ENCODE measurements at regions not wholly inside any gene's neighbourhood (a gene's known extent, or its start where the extent isn't known, plus 50 kb on each side); places are given as distances from the start of the nearest gene placed in this dataset.

GRCh38 chr22:49260681-49261580, 566.7 kb downstream of the BRD1 start:
- no peak for DNase-seq
- Mint-ChIP-seq H3K36me3 (ENCODE audit: low read depth) (no peaks in the 10 kb centered on the region), H3K9me3 (no peaks in the 10 kb centered on the region), H3K27me3 (peaks cover 8% of the 10 kb centered on the region), H3K27ac (no peak overlapping the region), H3K4me3 (no peak overlapping the region), H3K4me1 (ENCODE audit: low read depth) (no peaks in the 10 kb centered on the region)

- peaks cover 13% of the 10 kb centered on the region for H3K27me3 Mint-ChIP-seq
- H3K36me3 Mint-ChIP-seq (ENCODE audit: low read depth), result no peaks in the 10 kb centered on the region
- H3K4me1 Mint-ChIP-seq (ENCODE audit: low read depth), result no peaks in the 10 kb centered on the region
- H3K4me3 Mint-ChIP-seq, result no peak overlapping the region
- no peak overlapping the region for H3K27ac Mint-ChIP-seq
- DNase-seq, result no peak
- no peaks in the 10 kb centered on the region for H3K9me3 Mint-ChIP-seq
These were observed 567.6 kb downstream of the BRD1 start for GRCh38 chr22:49259839-49260615.

GRCh38 chr22:49258107-49259010, 569.3 kb downstream of the BRD1 start:
- Mint-ChIP-seq H3K27me3 (peaks cover 25% of the 10 kb centered on the region), H3K9me3 (no peaks in the 10 kb centered on the region), H3K36me3 (ENCODE audit: low read depth) (no peaks in the 10 kb centered on the region), H3K4me1 (ENCODE audit: low read depth) (no peaks in the 10 kb centered on the region), H3K4me3 (no peak overlapping the region), H3K27ac (no peak overlapping the region)
- DNase-seq, result no peak

GRCh38 chr22:49257551-49257961, 570.1 kb downstream of the BRD1 start:
- Mint-ChIP-seq H3K36me3 (ENCODE audit: low read depth) (no peaks in the 10 kb centered on the region), H3K27ac (no peak overlapping the region), H3K4me3 (no peak overlapping the region), H3K27me3 (peaks cover 28% of the 10 kb centered on the region), H3K4me1 (ENCODE audit: low read depth) (no peaks in the 10 kb centered on the region), H3K9me3 (no peaks in the 10 kb centered on the region)
- DNase-seq, result no peak

GRCh38 chr22:49255741-49256318, 571.8 kb downstream of the BRD1 start:
- Mint-ChIP-seq H3K4me3 (no peak overlapping the region), H3K36me3 (ENCODE audit: low read depth) (no peaks in the 10 kb centered on the region), H3K27ac (no peak overlapping the region), H3K9me3 (no peaks in the 10 kb centered on the region), H3K4me1 (ENCODE audit: low read depth) (no peaks in the 10 kb centered on the region), H3K27me3 (peaks cover 37% of the 10 kb centered on the region)
- DNase-seq, result no peak

GRCh38 chr22:49255154-49255553, 572.5 kb downstream of the BRD1 start:
- no peak overlapping the region for H3K4me3 Mint-ChIP-seq
- peaks cover 37% of the 10 kb centered on the region for H3K27me3 Mint-ChIP-seq
- H3K4me1 Mint-ChIP-seq (ENCODE audit: low read depth), result no peaks in the 10 kb centered on the region
- no peak overlapping the region for H3K27ac Mint-ChIP-seq
- H3K36me3 Mint-ChIP-seq (ENCODE audit: low read depth), result no peaks in the 10 kb centered on the region
- DNase-seq, result no peak
- no peaks in the 10 kb centered on the region for H3K9me3 Mint-ChIP-seq

GRCh38 chr22:49253656-49254055, 574.0 kb downstream of the BRD1 start:
- peaks cover 39% of the 10 kb centered on the region for H3K27me3 Mint-ChIP-seq
- no peak overlapping the region for H3K4me3 Mint-ChIP-seq
- H3K27ac Mint-ChIP-seq, result no peak overlapping the region
- no peaks in the 10 kb centered on the region for H3K4me1 Mint-ChIP-seq (ENCODE audit: low read depth)
- H3K9me3 Mint-ChIP-seq, result no peaks in the 10 kb centered on the region
- H3K36me3 Mint-ChIP-seq (ENCODE audit: low read depth), result no peaks in the 10 kb centered on the region
- no peak for DNase-seq

- H3K9me3 Mint-ChIP-seq, result no peaks in the 10 kb centered on the region
- no peak for DNase-seq
- no peak overlapping the region for H3K4me3 Mint-ChIP-seq
- peaks cover 39% of the 10 kb centered on the region for H3K27me3 Mint-ChIP-seq
- no peaks in the 10 kb centered on the region for H3K4me1 Mint-ChIP-seq (ENCODE audit: low read depth)
- no peaks in the 10 kb centered on the region for H3K36me3 Mint-ChIP-seq (ENCODE audit: low read depth)
- H3K27ac Mint-ChIP-seq, result no peak overlapping the region
These were observed 576.3 kb downstream of the BRD1 start for GRCh38 chr22:49251371-49251770.

GRCh38 chr22:49247194-49247924, 580.3 kb downstream of the BRD1 start:
- DNase-seq, result no peak
- Mint-ChIP-seq H3K4me1 (ENCODE audit: low read depth) (no peaks in the 10 kb centered on the region), H3K27ac (no peak overlapping the region), H3K27me3 (peaks cover 18% of the 10 kb centered on the region), H3K4me3 (no peak overlapping the region), H3K9me3 (no peaks in the 10 kb centered on the region), H3K36me3 (ENCODE audit: low read depth) (no peaks in the 10 kb centered on the region)

GRCh38 chr22:49244466-49245420, 582.9 kb downstream of the BRD1 start:
- Mint-ChIP-seq H3K27me3 (peaks cover 11% of the 10 kb centered on the region), H3K27ac (no peak overlapping the region), H3K4me3 (no peak overlapping the region), H3K36me3 (ENCODE audit: low read depth) (no peaks in the 10 kb centered on the region), H3K9me3 (no peaks in the 10 kb centered on the region), H3K4me1 (ENCODE audit: low read depth) (no peaks in the 10 kb centered on the region)
- no peak for DNase-seq

- Mint-ChIP-seq H3K27me3 (peaks cover 10% of the 10 kb centered on the region), H3K4me3 (no peak overlapping the region), H3K27ac (no peak overlapping the region), H3K36me3 (ENCODE audit: low read depth) (no peaks in the 10 kb centered on the region), H3K9me3 (no peaks in the 10 kb centered on the region), H3K4me1 (ENCODE audit: low read depth) (no peaks in the 10 kb centered on the region)
- no peak for DNase-seq
These were observed 583.7 kb downstream of the BRD1 start for GRCh38 chr22:49243965-49244364.

GRCh38 chr22:49243335-49243734, 584.3 kb downstream of the BRD1 start:
- DNase-seq, result no peak
- no peaks in the 10 kb centered on the region for H3K4me1 Mint-ChIP-seq (ENCODE audit: low read depth)
- H3K4me3 Mint-ChIP-seq, result no peak overlapping the region
- H3K9me3 Mint-ChIP-seq, result no peaks in the 10 kb centered on the region
- H3K36me3 Mint-ChIP-seq (ENCODE audit: low read depth), result no peaks in the 10 kb centered on the region
- H3K27me3 Mint-ChIP-seq, result peaks cover 10% of the 10 kb centered on the region
- no peak overlapping the region for H3K27ac Mint-ChIP-seq

GRCh38 chr22:49242480-49242879, 585.2 kb downstream of the BRD1 start:
- Mint-ChIP-seq H3K36me3 (ENCODE audit: low read depth) (no peaks in the 10 kb centered on the region), H3K9me3 (no peaks in the 10 kb centered on the region), H3K4me1 (ENCODE audit: low read depth) (no peaks in the 10 kb centered on the region), H3K27ac (no peak overlapping the region), H3K27me3 (peaks cover 11% of the 10 kb centered on the region), H3K4me3 (no peak overlapping the region)
- DNase-seq, result no peak

Data from activated T-cell treated with anti-CD3 and anti-CD28 coated beads, Interleukin-2, amount 50 U/mL, for 24 hours (primary cell).